PC-9 (cell line): ENCODE measurements at regions not wholly inside any gene's neighbourhood (a gene's known extent, or its start where the extent isn't known, plus 50 kb on each side); places are given as distances from the start of the nearest gene placed in this dataset.

Experiments
- BruUV-seq: library from RNA; stranded (reverse); fragments of 400-500 nt; replicated peaks from 2 replicates; lab custom pipeline; 2021; lab: Mats Ljungman, UMichigan
- CTCF ChIA-PET: fragments of 300-600 bp; sonication (Branson Sonifier 250); formaldehyde crosslinking; loops from one replicate; lab custom pipeline; 2022; ENCODE audit warnings: antibody characterized with exemption; lab: Charles Lee
- POLR2A ChIA-PET: fragments of 300-600 bp; sonication (Branson Sonifier 250); formaldehyde crosslinking; loops from one replicate; lab custom pipeline; 2022; ENCODE audit warnings: antibody characterized with exemption; ENCODE audit not compliant: unreplicated experiment; lab: Charles Lee
- DNase-seq, 2 experiments: peaks; one replicate each; pipeline versions ENCODE4 v3.0.0 to v3.0.0-alpha.2; 2015 to 2022; ENCODE audit warnings: mixed read lengths in 1 of 2
- H2AFZ ChIP-seq: fragments of 200-600 bp; sonication (generic); 2 replicates; pipeline ENCODE4 v1.8.1; 2017; ENCODE audit warnings: antibody characterized with exemption
- H3F3A ChIP-seq: fragments of 200-600 bp; sonication (generic); 2 replicates; pipeline ENCODE4 v1.8.1; 2017; ENCODE audit warnings: antibody characterized with exemption, mild to moderate bottlenecking, low read depth; ENCODE audit not compliant: insufficient read depth
- H3K27ac ChIP-seq: fragments of 200-600 bp; sonication (generic); 2 replicates; pipeline ENCODE4 v1.6.1; 2016; ENCODE audit warnings: mixed run types
- H3K27me3 ChIP-seq: fragments of 200-600 bp; sonication (generic); 2 replicates; pipeline ENCODE4 v1.6.1; 2016; ENCODE audit warnings: low read depth, mixed run types; ENCODE audit not compliant: insufficient read depth
- H3K36me3 ChIP-seq: fragments of 200-600 bp; sonication (generic); 2 replicates; pipeline ENCODE4 v1.6.1; 2016; ENCODE audit warnings: low read depth, mixed run types
- H3K4me1 ChIP-seq: fragments of 200-600 bp; sonication (generic); replicated peaks from 2 replicates; pipeline ENCODE4 v1.6.1; 2016; ENCODE audit warnings: mixed run types; ENCODE audit not compliant: insufficient read depth
- H3K4me2 ChIP-seq: fragments of 200-600 bp; sonication (generic); 2 replicates; pipeline ENCODE4 v1.6.1; 2017; ENCODE audit warnings: mixed run types
- H3K4me3 ChIP-seq: fragments of 200-600 bp; sonication (generic); 2 replicates; pipeline ENCODE4 v1.6.1; 2016; ENCODE audit warnings: mixed run types
- H3K79me2 ChIP-seq: fragments of 200-600 bp; sonication (generic); 2 replicates; pipeline ENCODE4 v1.6.1; 2017; ENCODE audit warnings: low read depth, mixed run types
- H3K9me2 ChIP-seq: fragments of 200-600 bp; sonication (generic); 2 replicates; pipeline ENCODE4 v1.8.1; 2017; ENCODE audit warnings: mild to moderate bottlenecking; ENCODE audit not compliant: insufficient read depth
- H3K9me3 ChIP-seq: fragments of 200-600 bp; sonication (generic); 2 replicates; pipeline ENCODE4 v1.8.1; 2016; ENCODE audit warnings: low read depth; ENCODE audit not compliant: insufficient read depth
- H4K20me1 ChIP-seq: fragments of 200-600 bp; sonication (generic); 2 replicates; pipeline ENCODE4 v1.8.1; 2017; ENCODE audit not compliant: insufficient read depth
- EZH2 ChIP-seq: fragments of 200-600 bp; sonication (generic); IDR thresholded peaks from 2 replicates; pipeline ENCODE4 v1.8.0; 2017; ENCODE audit warnings: antibody characterized with exemption, low read depth
- intact Hi-C: fragments of 100-400 bp; cut with micrococcal nuclease; formaldehyde crosslinking; loops from one replicate; pipeline ENCODE4 v1.10.0; 2022; ENCODE audit not compliant: unreplicated experiment
- TF ChIP-seq, protein P1 (sequence below): fragments of 200-600 bp; sonication (generic); conservative IDR thresholded peaks from 2 replicates; pipeline ENCODE4 v1.6.1; 2017; ENCODE audit warnings: mixed run types, antibody characterized with exemption, mild to moderate bottlenecking, moderate library complexity

DNA sequence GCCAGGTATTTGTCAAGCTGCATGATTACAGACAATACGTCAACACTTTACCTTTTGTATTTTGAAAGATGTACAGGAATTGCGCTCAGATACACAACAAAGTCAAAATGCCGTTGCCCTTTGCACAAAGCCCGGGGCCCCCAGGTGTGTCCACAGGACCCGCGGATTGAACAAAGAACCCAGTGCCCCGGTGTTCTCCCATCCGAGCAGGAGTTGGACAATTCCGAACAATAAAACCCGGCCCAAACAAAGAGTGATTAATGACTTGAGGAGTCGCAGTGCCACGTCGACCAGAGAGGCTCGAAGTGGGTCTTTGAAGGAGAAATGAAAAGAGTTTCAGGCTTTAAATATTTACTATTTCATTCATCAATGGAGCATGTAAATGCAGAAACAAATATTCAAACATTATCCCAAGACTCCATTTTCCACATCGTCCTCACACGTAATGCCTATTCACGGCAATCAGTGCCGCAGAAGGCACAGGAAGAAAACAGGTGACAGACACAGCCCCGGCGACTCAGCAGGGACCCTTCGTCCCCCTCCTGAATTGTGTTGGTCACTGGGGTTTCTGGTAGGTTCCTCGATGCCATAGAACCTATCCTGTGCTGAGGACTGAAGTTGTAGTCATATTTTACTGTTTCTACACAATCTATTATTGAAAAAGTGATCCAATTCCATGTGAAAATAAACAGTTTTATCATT is 70.9 kb upstream of the MGMT start:
- Histone ChIP-seq H3K27me3 (peaks cover 97% of the 10 kb centered on the region), H3K4me2 (no peak overlapping the region), H3K9me3 (no peaks in the 10 kb centered on the region), H4K20me1 (no peaks in the 10 kb centered on the region), H3F3A (no peaks in the 10 kb centered on the region), H3K79me2 (no peaks in the 10 kb centered on the region), H3K36me3 (no peaks in the 10 kb centered on the region), H2AFZ (no peak overlapping the region), H3K4me1 (no peaks in the 10 kb centered on the region), H3K9me2 (no peaks in the 10 kb centered on the region), H3K27ac (no peak overlapping the region), H3K4me3 (no peak overlapping the region)
- CTCF ChIA-PET = no interaction called here
- intact Hi-C loops = no loop called here
- TF ChIP-seq, protein P1, sequence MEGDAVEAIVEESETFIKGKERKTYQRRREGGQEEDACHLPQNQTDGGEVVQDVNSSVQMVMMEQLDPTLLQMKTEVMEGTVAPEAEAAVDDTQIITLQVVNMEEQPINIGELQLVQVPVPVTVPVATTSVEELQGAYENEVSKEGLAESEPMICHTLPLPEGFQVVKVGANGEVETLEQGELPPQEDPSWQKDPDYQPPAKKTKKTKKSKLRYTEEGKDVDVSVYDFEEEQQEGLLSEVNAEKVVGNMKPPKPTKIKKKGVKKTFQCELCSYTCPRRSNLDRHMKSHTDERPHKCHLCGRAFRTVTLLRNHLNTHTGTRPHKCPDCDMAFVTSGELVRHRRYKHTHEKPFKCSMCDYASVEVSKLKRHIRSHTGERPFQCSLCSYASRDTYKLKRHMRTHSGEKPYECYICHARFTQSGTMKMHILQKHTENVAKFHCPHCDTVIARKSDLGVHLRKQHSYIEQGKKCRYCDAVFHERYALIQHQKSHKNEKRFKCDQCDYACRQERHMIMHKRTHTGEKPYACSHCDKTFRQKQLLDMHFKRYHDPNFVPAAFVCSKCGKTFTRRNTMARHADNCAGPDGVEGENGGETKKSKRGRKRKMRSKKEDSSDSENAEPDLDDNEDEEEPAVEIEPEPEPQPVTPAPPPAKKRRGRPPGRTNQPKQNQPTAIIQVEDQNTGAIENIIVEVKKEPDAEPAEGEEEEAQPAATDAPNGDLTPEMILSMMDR = no peak
- DNase-seq = no peak
- BruUV-seq = no TSS peak
- POLR2A ChIA-PET = no interaction called here

DNA sequence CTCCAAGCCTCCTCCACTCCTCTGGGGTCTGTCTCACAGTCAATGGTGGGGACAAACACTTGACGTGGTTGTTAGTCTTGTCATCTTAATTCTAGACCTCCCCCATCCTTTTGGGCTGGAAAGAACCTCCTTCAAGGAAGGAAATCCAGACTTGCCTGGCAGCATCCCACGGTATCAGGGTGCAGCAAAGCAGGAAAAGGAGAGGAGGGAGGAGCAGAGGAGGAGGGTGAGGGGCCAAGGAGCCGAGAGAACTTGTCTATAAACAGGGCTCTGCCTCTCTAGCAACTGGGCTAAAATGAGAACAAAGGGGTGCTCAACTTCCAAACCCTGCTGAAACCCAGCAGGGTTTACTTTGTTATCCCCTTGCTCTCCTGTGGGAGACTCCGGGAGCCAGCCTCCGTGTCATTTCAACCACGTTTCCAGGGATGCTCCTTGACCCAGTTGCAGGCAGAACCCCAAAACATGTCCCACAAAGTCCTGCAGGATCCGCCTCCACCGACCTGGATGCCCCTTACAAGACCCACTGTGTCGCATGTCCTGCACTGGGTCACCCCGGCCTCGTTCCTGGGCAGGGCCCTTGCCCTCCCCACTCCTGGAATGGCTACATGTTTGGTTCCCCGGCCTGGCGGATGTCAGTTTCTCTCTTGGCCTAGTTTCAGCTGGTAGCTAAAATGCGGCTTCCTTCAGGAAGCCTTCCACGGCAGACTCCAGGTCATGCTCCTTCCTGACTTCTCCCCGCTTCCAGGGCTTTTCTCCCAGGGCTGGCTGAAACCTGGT is 69.7 kb upstream of the MGMT start:
- TF ChIP-seq, protein P1 = no peak
- no peak for TF ChIP-seq EZH2
- Histone ChIP-seq H3K4me3 (no peak overlapping the region), H3K9me2 (no peaks in the 10 kb centered on the region), H3K79me2 (no peaks in the 10 kb centered on the region), H3K27me3 (peaks cover 98% of the 10 kb centered on the region), H3K9me3 (no peaks in the 10 kb centered on the region), H4K20me1 (no peaks in the 10 kb centered on the region), H3K4me1 (no peaks in the 10 kb centered on the region), H2AFZ (no peak overlapping the region), H3F3A (no peaks in the 10 kb centered on the region), H3K27ac (no peak overlapping the region), H3K36me3 (no peaks in the 10 kb centered on the region), H3K4me2 (no peak overlapping the region)
- no peak for DNase-seq
- BruUV-seq = no TSS peak
- intact Hi-C loops = no loop called here
- CTCF ChIA-PET = no interaction called here
- POLR2A ChIA-PET = no interaction called here

DNA sequence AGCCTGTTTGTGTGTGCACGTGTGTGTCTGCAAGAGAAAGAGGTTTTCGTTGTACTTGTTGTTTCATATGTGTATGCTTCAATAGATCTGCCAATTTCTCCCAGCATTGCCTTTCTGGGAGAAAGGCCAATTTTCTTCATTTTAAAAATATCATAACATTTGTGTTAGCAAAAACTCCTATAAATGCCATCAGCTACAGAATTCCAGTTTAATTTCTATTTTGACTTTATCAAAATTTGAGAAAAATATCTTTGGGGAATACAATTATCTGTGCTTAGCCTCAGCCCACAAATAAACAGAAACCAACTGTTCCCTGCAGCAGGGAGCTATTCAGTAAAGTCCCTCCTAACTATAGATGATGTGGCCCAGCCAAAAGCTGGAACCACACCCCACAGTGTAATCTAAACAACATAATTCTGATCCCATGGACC is 68.3 kb upstream of the MGMT start:
- peaks cover 96% of the 10 kb centered on the region for H3K27me3 ChIP-seq
- no TSS peak for BruUV-seq
- no peak overlapping the region for H2AFZ ChIP-seq
- ChIA-PET POLR2A (no interaction called here), CTCF (no interaction called here)
- H3K4me1 ChIP-seq = no peaks in the 10 kb centered on the region
- no peak overlapping the region for H3K27ac ChIP-seq
- no peaks in the 10 kb centered on the region for H3K9me2 ChIP-seq
- TF ChIP-seq, protein P1 = no peak
- no peak for TF ChIP-seq EZH2
- no peak overlapping the region for H3K4me2 ChIP-seq
- no peaks in the 10 kb centered on the region for H3K79me2 ChIP-seq
- no peak for DNase-seq
- H3K36me3 ChIP-seq = no peaks in the 10 kb centered on the region
- H3F3A ChIP-seq = no peaks in the 10 kb centered on the region
- no peaks in the 10 kb centered on the region for H3K9me3 ChIP-seq
- no peak overlapping the region for H3K4me3 ChIP-seq
- H4K20me1 ChIP-seq = no peaks in the 10 kb centered on the region
- intact Hi-C loops = no loop called here
